ENCODE measurements at regions not wholly inside any gene's neighbourhood (a gene's known extent, or its start where the extent isn't known, plus 50 kb on each side); places are given as distances from the start of the nearest gene placed in this dataset.
"Not testable (repeated sequence)": the region's sequence is repeated elsewhere in the genome, so short reads cannot be mapped to it uniquely, and the experiment has no call there.

- not testable (repeated sequence) for H2AK5ac ChIP-seq (ENCODE audit: low read depth, low read length); H3K23ac ChIP-seq (ENCODE audit: low read depth, low read length, poor library complexity); H4K8ac ChIP-seq (ENCODE audit: low read depth, low read length); H4K91ac ChIP-seq (ENCODE audit: low read depth, low read length, poor library complexity); H3K4me3 ChIP-seq (ENCODE audit: low read length in 2 of 2); H2BK5ac ChIP-seq (ENCODE audit: low read length); DNase-seq (ENCODE audit: low spot score); H3K18ac ChIP-seq (ENCODE audit: low read length); H2BK120ac ChIP-seq (ENCODE audit: low read depth, low read length); H3K9ac ChIP-seq (ENCODE audit: low read depth, low read length, poor library complexity); H3K4ac ChIP-seq (ENCODE audit: low read length); H3K27me3 ChIP-seq (ENCODE audit: control insufficient read depth in 3 of 3, insufficient read depth in 3 of 3, low read depth in 1 of 3, low read length in 3 of 3); H3K14ac ChIP-seq (ENCODE audit: low read length); H2BK12ac ChIP-seq (ENCODE audit: low read length); H3K79me1 ChIP-seq (ENCODE audit: low read depth, low read length); H2BK15ac ChIP-seq (ENCODE audit: low read length); H3K27ac ChIP-seq (replicated peaks; ENCODE audit: low read length); H3K36me3 ChIP-seq (replicated peaks in 1 of 2; ENCODE audit: control insufficient read depth in 2 of 2, insufficient read depth in 2 of 2, low read length in 2 of 2); H2AFZ ChIP-seq (ENCODE audit: low read length); H3K4me1 ChIP-seq (ENCODE audit: control insufficient read depth in 2 of 2, insufficient read depth in 1 of 2, low read depth in 1 of 2, low read length in 2 of 2); H3K9me3 ChIP-seq (replicated peaks in 1 of 2; ENCODE audit: control insufficient read depth in 2 of 2, insufficient read depth in 1 of 2, low read depth in 1 of 2, low read length in 2 of 2); H3K4me2 ChIP-seq (ENCODE audit: insufficient read depth, low read length, poor library complexity, severe bottlenecking)
- WGBS, 2 donors (ENCODE audit: extremely low coverage in 2 of 2, insufficient read length in 2 of 2, insufficient replicate concordance in 1 of 2) = no CpG with 5 or more reads among the region's 52 CpGs
Observed at GRCh38 chr21:5022254-5022653, 5499.1 kb upstream of the TPTE start.

GRCh38 chr21:5022748-5023147 lies 5498.6 kb upstream of the TPTE start:
- H2BK12ac ChIP-seq (ENCODE audit: low read length); H3K27me3 ChIP-seq (ENCODE audit: control insufficient read depth in 3 of 3, insufficient read depth in 3 of 3, low read depth in 1 of 3, low read length in 3 of 3); H2BK15ac ChIP-seq (ENCODE audit: low read length); H3K14ac ChIP-seq (ENCODE audit: low read length); H3K4me1 ChIP-seq (ENCODE audit: control insufficient read depth in 2 of 2, insufficient read depth in 1 of 2, low read depth in 1 of 2, low read length in 2 of 2); H3K36me3 ChIP-seq (replicated peaks in 1 of 2; ENCODE audit: control insufficient read depth in 2 of 2, insufficient read depth in 2 of 2, low read length in 2 of 2); H3K4me3 ChIP-seq (ENCODE audit: low read length in 2 of 2); H3K27ac ChIP-seq (replicated peaks; ENCODE audit: low read length); H3K79me1 ChIP-seq (ENCODE audit: low read depth, low read length); H3K18ac ChIP-seq (ENCODE audit: low read length); DNase-seq (ENCODE audit: low spot score); H3K23ac ChIP-seq (ENCODE audit: low read depth, low read length, poor library complexity); H3K4me2 ChIP-seq (ENCODE audit: insufficient read depth, low read length, poor library complexity, severe bottlenecking); H3K9ac ChIP-seq (ENCODE audit: low read depth, low read length, poor library complexity); H3K4ac ChIP-seq (ENCODE audit: low read length); H4K91ac ChIP-seq (ENCODE audit: low read depth, low read length, poor library complexity); H2AK5ac ChIP-seq (ENCODE audit: low read depth, low read length); H2BK5ac ChIP-seq (ENCODE audit: low read length); H2AFZ ChIP-seq (ENCODE audit: low read length); H4K8ac ChIP-seq (ENCODE audit: low read depth, low read length); H3K9me3 ChIP-seq (replicated peaks in 1 of 2; ENCODE audit: control insufficient read depth in 2 of 2, insufficient read depth in 1 of 2, low read depth in 1 of 2, low read length in 2 of 2); H2BK120ac ChIP-seq (ENCODE audit: low read depth, low read length): not testable (repeated sequence)
- no CpG with 5 or more reads among the region's 45 CpGs for WGBS, 2 donors (ENCODE audit: extremely low coverage in 2 of 2, insufficient read length in 2 of 2, insufficient replicate concordance in 1 of 2)

- not testable (repeated sequence) for H4K91ac ChIP-seq (ENCODE audit: low read depth, low read length, poor library complexity); H3K27ac ChIP-seq (replicated peaks; ENCODE audit: low read length); H3K14ac ChIP-seq (ENCODE audit: low read length); H3K79me1 ChIP-seq (ENCODE audit: low read depth, low read length); H2BK5ac ChIP-seq (ENCODE audit: low read length); H2BK15ac ChIP-seq (ENCODE audit: low read length); H2AFZ ChIP-seq (ENCODE audit: low read length); H4K8ac ChIP-seq (ENCODE audit: low read depth, low read length); H3K23ac ChIP-seq (ENCODE audit: low read depth, low read length, poor library complexity); H2AK5ac ChIP-seq (ENCODE audit: low read depth, low read length); H3K4me3 ChIP-seq (ENCODE audit: low read length in 2 of 2); H3K27me3 ChIP-seq (ENCODE audit: control insufficient read depth in 3 of 3, insufficient read depth in 3 of 3, low read depth in 1 of 3, low read length in 3 of 3); H3K18ac ChIP-seq (ENCODE audit: low read length); H3K9ac ChIP-seq (ENCODE audit: low read depth, low read length, poor library complexity); H3K4me2 ChIP-seq (ENCODE audit: insufficient read depth, low read length, poor library complexity, severe bottlenecking); H3K4ac ChIP-seq (ENCODE audit: low read length); H3K9me3 ChIP-seq (replicated peaks in 1 of 2; ENCODE audit: control insufficient read depth in 2 of 2, insufficient read depth in 1 of 2, low read depth in 1 of 2, low read length in 2 of 2); H2BK12ac ChIP-seq (ENCODE audit: low read length); H3K4me1 ChIP-seq (ENCODE audit: control insufficient read depth in 2 of 2, insufficient read depth in 1 of 2, low read depth in 1 of 2, low read length in 2 of 2); DNase-seq (ENCODE audit: low spot score); H2BK120ac ChIP-seq (ENCODE audit: low read depth, low read length); H3K36me3 ChIP-seq (replicated peaks in 1 of 2; ENCODE audit: control insufficient read depth in 2 of 2, insufficient read depth in 2 of 2, low read length in 2 of 2)
- WGBS, 2 donors (ENCODE audit: extremely low coverage in 2 of 2, insufficient read length in 2 of 2, insufficient replicate concordance in 1 of 2) = no CpG with 5 or more reads among the region's 14 CpGs
Observed at GRCh38 chr21:5035147-5035546, 5486.2 kb upstream of the TPTE start.

GRCh38 chr21:5035587-5035986 lies 5485.8 kb upstream of the TPTE start:
- WGBS, 2 donors (ENCODE audit: extremely low coverage in 2 of 2, insufficient read length in 2 of 2, insufficient replicate concordance in 1 of 2) = no CpG with 5 or more reads among the region's 9 CpGs
- H2BK12ac ChIP-seq (ENCODE audit: low read length); H2BK15ac ChIP-seq (ENCODE audit: low read length); H3K4me1 ChIP-seq (ENCODE audit: control insufficient read depth in 2 of 2, insufficient read depth in 1 of 2, low read depth in 1 of 2, low read length in 2 of 2); H2BK120ac ChIP-seq (ENCODE audit: low read depth, low read length); H4K91ac ChIP-seq (ENCODE audit: low read depth, low read length, poor library complexity); DNase-seq (ENCODE audit: low spot score); H2AK5ac ChIP-seq (ENCODE audit: low read depth, low read length); H3K4me2 ChIP-seq (ENCODE audit: insufficient read depth, low read length, poor library complexity, severe bottlenecking); H3K18ac ChIP-seq (ENCODE audit: low read length); H3K36me3 ChIP-seq (replicated peaks in 1 of 2; ENCODE audit: control insufficient read depth in 2 of 2, insufficient read depth in 2 of 2, low read length in 2 of 2); H3K23ac ChIP-seq (ENCODE audit: low read depth, low read length, poor library complexity); H3K9me3 ChIP-seq (replicated peaks in 1 of 2; ENCODE audit: control insufficient read depth in 2 of 2, insufficient read depth in 1 of 2, low read depth in 1 of 2, low read length in 2 of 2); H3K27ac ChIP-seq (replicated peaks; ENCODE audit: low read length); H3K79me1 ChIP-seq (ENCODE audit: low read depth, low read length); H3K9ac ChIP-seq (ENCODE audit: low read depth, low read length, poor library complexity); H3K14ac ChIP-seq (ENCODE audit: low read length); H3K4me3 ChIP-seq (ENCODE audit: low read length in 2 of 2); H3K27me3 ChIP-seq (ENCODE audit: control insufficient read depth in 3 of 3, insufficient read depth in 3 of 3, low read depth in 1 of 3, low read length in 3 of 3); H3K4ac ChIP-seq (ENCODE audit: low read length); H4K8ac ChIP-seq (ENCODE audit: low read depth, low read length); H2BK5ac ChIP-seq (ENCODE audit: low read length); H2AFZ ChIP-seq (ENCODE audit: low read length): not testable (repeated sequence)

Data from neuronal stem cell (in vitro differentiated cells).